ENCODE measurements at regions not wholly inside any gene's neighbourhood (a gene's known extent, or its start where the extent isn't known, plus 50 kb on each side); places are given as distances from the start of the nearest gene placed in this dataset.
A peak's percentile ranks its signal among the peaks of the same experiment; 100 is the strongest.
"Not testable (repeated sequence)": the region's sequence is repeated elsewhere in the genome, so short reads cannot be mapped to it uniquely, and the experiment has no call there.

GRCh38 chr1:187641463-187641862, 812.7 kb downstream of the PLA2G4A start:
- no peak overlapping the region for H3K4me3 ChIP-seq (ENCODE audit: low read depth, low read length)
- no peak for DNase-seq (ENCODE audit: low read depth)

- no peak overlapping the region for H3K4me3 ChIP-seq (ENCODE audit: low read depth, low read length)
- no peak for DNase-seq (ENCODE audit: low read depth)
Observed at GRCh38 chr1:187641907-187642306, 813.2 kb downstream of the PLA2G4A start.

GRCh38 chr1:187645651-187646050, 816.9 kb downstream of the PLA2G4A start:
- DNase-seq (ENCODE audit: low read depth): no peak
- H3K4me3 ChIP-seq (ENCODE audit: low read depth, low read length): no peak overlapping the region

- H3K4me3 ChIP-seq (ENCODE audit: low read depth, low read length): no peak overlapping the region
- no peak for DNase-seq (ENCODE audit: low read depth)
Observed at GRCh38 chr1:187646536-187647107, 817.9 kb downstream of the PLA2G4A start.

GRCh38 chr1:187648091-187648490, 819.3 kb downstream of the PLA2G4A start:
- no peak for DNase-seq (ENCODE audit: low read depth)
- no peak overlapping the region for H3K4me3 ChIP-seq (ENCODE audit: low read depth, low read length)

- no peak for DNase-seq (ENCODE audit: low read depth)
- H3K4me3 ChIP-seq (ENCODE audit: low read depth, low read length): no peak overlapping the region
Observed at GRCh38 chr1:187654635-187655034, 825.9 kb downstream of the PLA2G4A start.

GRCh38 chr1:187655104-187655503, 826.4 kb downstream of the PLA2G4A start:
- DNase-seq (ENCODE audit: low read depth): no peak
- H3K4me3 ChIP-seq (ENCODE audit: low read depth, low read length): no peak overlapping the region

- no peak overlapping the region for H3K4me3 ChIP-seq (ENCODE audit: low read depth, low read length)
- no peak for DNase-seq (ENCODE audit: low read depth)
Observed at GRCh38 chr1:187665483-187665882, 836.7 kb downstream of the PLA2G4A start.

- no peak overlapping the region for H3K4me3 ChIP-seq (ENCODE audit: low read depth, low read length)
- peak; percentile 70 for DNase-seq (ENCODE audit: low read depth)
Observed at GRCh38 chr1:187680823-187681222, 852.1 kb downstream of the PLA2G4A start.

GRCh38 chr1:187682112-187682511, 853.4 kb downstream of the PLA2G4A start:
- H3K4me3 ChIP-seq (ENCODE audit: low read depth, low read length): no peak overlapping the region
- no peak for DNase-seq (ENCODE audit: low read depth)

GRCh38 chr1:187685333-187685732, 856.6 kb downstream of the PLA2G4A start:
- no peak overlapping the region for H3K4me3 ChIP-seq (ENCODE audit: low read depth, low read length)
- peak; percentile 74 for DNase-seq (ENCODE audit: low read depth)

- DNase-seq (ENCODE audit: low read depth): peak; percentile 80
- H3K4me3 ChIP-seq (ENCODE audit: low read depth, low read length): no peak overlapping the region
Observed at GRCh38 chr1:187689129-187689528, 860.4 kb downstream of the PLA2G4A start.

- peak; percentile 98 for DNase-seq (ENCODE audit: low read depth)
- H3K4me3 ChIP-seq (ENCODE audit: low read depth, low read length): no peak overlapping the region
Observed at GRCh38 chr1:187691439-187691838, 862.7 kb downstream of the PLA2G4A start.

GRCh38 chr1:187692799-187693198, 864.0 kb downstream of the PLA2G4A start:
- no peak for DNase-seq (ENCODE audit: low read depth)
- no peak overlapping the region for H3K4me3 ChIP-seq (ENCODE audit: low read depth, low read length)

- H3K4me3 ChIP-seq (ENCODE audit: low read depth, low read length): no peak overlapping the region
- DNase-seq (ENCODE audit: low read depth): no peak
Observed at GRCh38 chr1:187696073-187696472, 867.3 kb downstream of the PLA2G4A start.

GRCh38 chr1:187703138-187704130, 874.7 kb downstream of the PLA2G4A start:
- H3K4me3 ChIP-seq (ENCODE audit: low read depth, low read length); DNase-seq (ENCODE audit: low read depth): not testable (repeated sequence)

GRCh38 chr1:187714470-187714869, 885.7 kb downstream of the PLA2G4A start:
- peak; percentile 11 for DNase-seq (ENCODE audit: low read depth)
- H3K4me3 ChIP-seq (ENCODE audit: low read depth, low read length): no peak overlapping the region

GRCh38 chr1:187715483-187715882, 886.7 kb downstream of the PLA2G4A start:
- DNase-seq (ENCODE audit: low read depth): no peak
- H3K4me3 ChIP-seq (ENCODE audit: low read depth, low read length): no peak overlapping the region

- no peak for DNase-seq (ENCODE audit: low read depth)
- no peak overlapping the region for H3K4me3 ChIP-seq (ENCODE audit: low read depth, low read length)
Observed at GRCh38 chr1:187716160-187716559, 887.4 kb downstream of the PLA2G4A start.

- no peak for DNase-seq (ENCODE audit: low read depth)
Observed at GRCh38 chr1:187718527-187718926, 889.8 kb downstream of the PLA2G4A start.

GRCh38 chr1:187721216-187721615, 892.5 kb downstream of the PLA2G4A start:
- no peak overlapping the region for H3K4me3 ChIP-seq (ENCODE audit: low read depth, low read length)
- DNase-seq (ENCODE audit: low read depth): no peak

More at GRCh38 chr1:187718527-187718926, 889.8 kb downstream of the PLA2G4A start:
- no peak overlapping the region for H3K4me3 ChIP-seq (ENCODE audit: low read depth, low read length)

All from skeletal muscle cell (primary cell).